HCT116 (cell line): ENCODE measurements at regions not wholly inside any gene's neighbourhood (a gene's known extent, or its start where the extent isn't known, plus 50 kb on each side); places are given as distances from the start of the nearest gene placed in this dataset.

ENCODE experiments used
- ATAC-seq: fragments of 200-7000 bp; cut with Tn5 transposase; 2 replicates; pipeline ENCODE4 v1.9.1; 2020; ENCODE audit warnings: mild to moderate bottlenecking, moderate library complexity
- BruUV-seq: library from RNA; stranded (reverse); fragments of 400-500 nt; replicated peaks from 2 replicates; lab custom pipeline; 2021; lab: Mats Ljungman, UMichigan
- CTCF ChIA-PET: fragments of 300-600 bp; sonication (Branson Sonifier 250); formaldehyde crosslinking; loops from one replicate; lab custom pipeline; 2021; ENCODE audit warnings: antibody characterized with exemption; lab: Charles Lee
- POLR2A ChIA-PET: fragments of 300-600, 350-600 bp; sonication (Branson Sonifier 250); formaldehyde crosslinking; loops from one replicate; lab custom pipeline; 2021; ENCODE audit warnings: antibody characterized with exemption; lab: Charles Lee
- RAD21 ChIA-PET, 2 experiments: fragments of 300-600 bp; sonication (Branson Sonifier 250); formaldehyde crosslinking; loops; one replicate each; lab custom pipeline; 2023; ENCODE audit warnings: low total read pairs in 2 of 2; ENCODE audit not compliant: uncharacterized antibody in 2 of 2, unreplicated experiment in 2 of 2, low non-redundant PET in 1 of 2; lab: Charles Lee
- DNase-seq: peaks from one replicate; pipeline ENCODE4 v3.0.0-alpha.2; 2010; ENCODE audit warnings: low read depth, low spot score
- H2AFZ ChIP-seq: fragments of 200-600 bp; shearing (Covaris generic), sonication (generic); 2 replicates; pipeline ENCODE4 v1.6.1; 2017; ENCODE audit warnings: low read depth, mixed run types, mixed read lengths, antibody characterized with exemption, low read length; ENCODE audit not compliant: poor library complexity, severe bottlenecking
- H3K27ac ChIP-seq: 2 replicates; pipeline ENCODE4 v1.5.1; 2012; ENCODE audit warnings: low read depth, low read length
- H3K27me3 ChIP-seq: fragments of 200-600 bp; sonication (generic); 2 replicates; pipeline ENCODE4 v1.6.1; 2016; ENCODE audit warnings: mixed run types, low read length, mixed read lengths; ENCODE audit not compliant: insufficient read depth
- H3K36me3 ChIP-seq, 2 experiments: fragments of 200-500 bp in 1 of 2; fragments of 200-600 bp in 1 of 2; sonication (Bioruptor generic) in 1 of 2; sonication (generic) in 1 of 2; 2 replicates each; pipeline versions ENCODE4 v1.5.1 to v1.6.1; 2014 to 2016; ENCODE audit warnings: low read length in 2 of 2, inconsistent platforms in 1 of 2, mixed read lengths in 1 of 2, mixed run types in 1 of 2; ENCODE audit not compliant: insufficient read depth in 2 of 2, control insufficient read depth in 1 of 2
- H3K4me1 ChIP-seq, 2 experiments: fragments of 200-600 bp in 1 of 2; sonication (generic) in 1 of 2; 2 replicates each; pipeline versions ENCODE4 v1.5.1 to v1.6.1; 2012 to 2017; ENCODE audit warnings: low read length in 2 of 2, inconsistent platforms in 1 of 2, mild to moderate bottlenecking in 1 of 2, mixed read lengths in 1 of 2, mixed run types in 1 of 2, moderate library complexity in 1 of 2; ENCODE audit not compliant: insufficient read depth in 2 of 2, control insufficient read depth in 1 of 2
- H3K4me2 ChIP-seq: fragments of 200-600 bp; sonication (generic); 2 replicates; pipeline ENCODE4 v1.6.1; 2017; ENCODE audit warnings: mixed run types, low read length, mixed read lengths
- H3K4me3 ChIP-seq, 2 experiments: fragments of 200-600 bp in 1 of 2; sonication (generic) in 1 of 2; replicated peaks in 1 of 2; 2 replicates each; pipeline ENCODE4 v1.5.1; 2011 to 2016; ENCODE audit warnings: low read length in 2 of 2, control low read depth in 1 of 2, low read depth in 1 of 2, mild to moderate bottlenecking in 1 of 2, mixed read lengths in 1 of 2, mixed run types in 1 of 2
- H3K79me2 ChIP-seq: fragments of 200-600 bp; sonication (generic); 2 replicates; pipeline ENCODE4 v1.6.1; 2017; ENCODE audit warnings: mild to moderate bottlenecking, mixed run types, low read length, moderate library complexity, mixed read lengths; ENCODE audit not compliant: insufficient read depth
- H3K9ac ChIP-seq: fragments of 200-600 bp; sonication (generic); 2 replicates; pipeline ENCODE4 v1.6.1; 2016; ENCODE audit warnings: low read length, mixed read lengths
- H3K9me2 ChIP-seq: fragments of 200-600 bp; sonication (generic), shearing (Covaris generic); 2 replicates; pipeline ENCODE4 v1.6.1; 2017; ENCODE audit warnings: mixed run types, mild to moderate bottlenecking, moderate library complexity; ENCODE audit not compliant: insufficient read depth
- H3K9me3 ChIP-seq, 2 experiments: fragments of 200-500 bp in 1 of 2; fragments of 200-600 bp in 1 of 2; sonication (Bioruptor generic) in 1 of 2; sonication (generic) in 1 of 2; 2 replicates each; pipeline ENCODE4 v1.6.1; 2014 to 2017; ENCODE audit warnings: low read length in 2 of 2, mixed read lengths in 2 of 2, inconsistent platforms in 1 of 2, low read depth in 1 of 2, mild to moderate bottlenecking in 1 of 2, mixed run types in 1 of 2, moderate library complexity in 1 of 2; ENCODE audit not compliant: control insufficient read depth in 1 of 2, insufficient read depth in 1 of 2
- H4K20me1 ChIP-seq: fragments of 200-600 bp; sonication (generic), shearing (Covaris generic); 2 replicates; pipeline ENCODE4 v1.6.1; 2017; ENCODE audit warnings: mixed run types, mild to moderate bottlenecking, moderate library complexity; ENCODE audit not compliant: insufficient read depth
- CBX3 ChIP-seq: IDR thresholded peaks from 2 replicates; pipeline ENCODE4 v1.6.1; 2012; ENCODE audit warnings: low read depth
- CEBPB ChIP-seq: IDR thresholded peaks from 2 replicates; pipeline ENCODE4 v1.6.1; 2012; ENCODE audit warnings: low read depth
- CTCF ChIP-seq, 3 experiments: fragments of 200-600 bp in 1 of 3; sonication (generic) in 1 of 3; IDR thresholded peaks in 2 of 3; conservative IDR thresholded peaks in 1 of 3; 2 replicates each; pipeline ENCODE4 v1.5.1; 2012 to 2017; ENCODE audit warnings: low read depth in 2 of 3, low read length in 2 of 3, antibody characterized with exemption in 1 of 3, borderline replicate concordance in 1 of 3, control low read depth in 1 of 3, mild to moderate bottlenecking in 1 of 3, mixed read lengths in 1 of 3, mixed run types in 1 of 3, moderate library complexity in 1 of 3; ENCODE audit not compliant: insufficient read depth in 1 of 3
- ELF1 ChIP-seq: IDR thresholded peaks from 2 replicates; pipeline ENCODE4 v1.6.1; 2012; ENCODE audit warnings: low read depth, borderline replicate concordance
- EZH2 ChIP-seq: fragments of 200-600 bp; sonication (generic); IDR thresholded peaks from 2 replicates; pipeline ENCODE4 v1.6.1; 2017; ENCODE audit warnings: antibody characterized with exemption, mixed run types
- MAX ChIP-seq: IDR thresholded peaks from 2 replicates; pipeline ENCODE4 v1.6.1; 2012
- SIN3A ChIP-seq: IDR thresholded peaks from 2 replicates; pipeline ENCODE4 v1.6.1; 2012; ENCODE audit warnings: low read depth
- SP1 ChIP-seq: IDR thresholded peaks from 2 replicates; pipeline ENCODE4 v1.6.1; 2012; ENCODE audit warnings: low read depth
- SRF ChIP-seq: IDR thresholded peaks from 2 replicates; pipeline ENCODE4 v1.6.1; 2012; ENCODE audit warnings: low read depth
- TCF7L2 ChIP-seq: IDR thresholded peaks from 2 replicates; pipeline ENCODE4 v1.7.0; 2011; ENCODE audit warnings: borderline replicate concordance, inconsistent platforms; ENCODE audit not compliant: insufficient read depth, insufficient read length; ENCODE audit errors: extremely low read depth
- YY1 ChIP-seq: IDR thresholded peaks from 2 replicates; pipeline ENCODE4 v1.6.1; 2011; ENCODE audit warnings: low read length, low read depth, moderate library complexity, mild to moderate bottlenecking; ENCODE audit not compliant: insufficient replicate concordance; ENCODE audit errors: extremely low read depth
- ZBTB33 ChIP-seq: IDR thresholded peaks from 2 replicates; pipeline ENCODE4 v1.6.1; 2011; ENCODE audit warnings: mild to moderate bottlenecking, low read length, moderate library complexity; ENCODE audit not compliant: insufficient replicate concordance; ENCODE audit errors: extremely low read depth
- ZNF274 ChIP-seq: fragments of 200-500 bp; sonication (Bioruptor generic); IDR thresholded peaks from 2 replicates; pipeline ENCODE4 v1.6.1; 2014; ENCODE audit warnings: mild to moderate bottlenecking, low read depth, low read length, inconsistent platforms
- intact Hi-C: fragments of 100-400 bp; cut with micrococcal nuclease; formaldehyde crosslinking; loops from 2 replicates; pipeline ENCODE4 v1.10.0; 2022

- no peaks in the 10 kb centered on the region for H3K79me2 ChIP-seq
- H4K20me1 ChIP-seq, result no peaks in the 10 kb centered on the region
- no peaks in the 10 kb centered on the region for H3K9me2 ChIP-seq
- H3K36me3 ChIP-seq, result no peaks in the 10 kb centered on the region
- CTCF ChIA-PET, result no interaction called here
- intact Hi-C loops, result no loop called here
- H3K27ac ChIP-seq, result no peak overlapping the region
- H3K4me3 ChIP-seq, result no peak overlapping the region
- POLR2A ChIA-PET, result no interaction called here
- no peak for DNase-seq
- no peak overlapping the region for H3K4me2 ChIP-seq
- BruUV-seq, result no TSS peak
- H3K27me3 ChIP-seq, result no peaks in the 10 kb centered on the region
- no peaks in the 10 kb centered on the region; a peak in 1 of 4 replicates for H3K9me3 ChIP-seq
- RAD21 ChIA-PET, result no interaction called here
- peaks cover 7 to 28% of the 10 kb centered on the region in 2 experiments; a peak in 3 of 4 replicates for H3K4me1 ChIP-seq
- H3K9ac ChIP-seq, result no peak overlapping the region
- H2AFZ ChIP-seq, result no peak overlapping the region
- ATAC-seq, result no peak
- no peak for TF ChIP-seq TCF7L2
- TF ChIP-seq MAX, result no peak
- no peak for TF ChIP-seq YY1
- TF ChIP-seq ELF1, result no peak
- TF ChIP-seq ZBTB33, result no peak
- no peak for TF ChIP-seq CEBPB
- TF ChIP-seq SP1, result no peak
- no peak for TF ChIP-seq SIN3A
- no peak for TF ChIP-seq SRF
- no peak for TF ChIP-seq CBX3
- no peak for TF ChIP-seq CTCF (IDR thresholded peaks at IDR 0.05 in 2 of 3, conservative IDR thresholded peaks at IDR 0.05 in 1 of 3; ENCODE audit: borderline replicate concordance in 1 of 3, insufficient read depth in 1 of 3, low read depth in 2 of 3, low read length in 2 of 3)
- TF ChIP-seq ZNF274, result no peak
- TF ChIP-seq EZH2, result no peak
Measured at GRCh38 chr20:4068708-4069107, 53.4 kb upstream of the RNF24 start.
